Stomach (tissue), 8 donors: ENCODE measurements at regions not wholly inside any gene's neighbourhood (a gene's known extent, or its start where the extent isn't known, plus 50 kb on each side); places are given as distances from the start of the nearest gene placed in this dataset.

ENCODE experiments used
- DNase-seq, 2 donors: peaks; one replicate each; pipeline versions ENCODE4 v3.0.0 to v3.0.0-alpha.2; 2013 to 2019
- H3K27ac ChIP-seq, 5 donors: fragments of 200-600 bp in 4 of 5; sonication (generic) in 4 of 5; one replicate each; pipeline ENCODE4 v1.5.1; 2013 to 2019; ENCODE audit warnings: mild to moderate bottlenecking in 1 of 5, moderate library complexity in 1 of 5
- H3K27me3 ChIP-seq, 3 donors: fragments of 200-600 bp; sonication (generic); one replicate each; pipeline ENCODE4 v1.5.1; 2017 to 2019; ENCODE audit warnings: mixed run types in 1 of 3
- H3K36me3 ChIP-seq, 4 donors: fragments of 200-600 bp; sonication (generic); 1 replicate in 3 of 4; 2 replicates in 1 of 4; pipeline ENCODE4 v1.5.1; 2016 to 2019
- H3K4me1 ChIP-seq, 4 donors: fragments of 200-600 bp; sonication (generic); one replicate each; pipeline ENCODE4 v1.5.1; 2016 to 2019
- H3K4me3 ChIP-seq, 4 donors: fragments of 200-600 bp; sonication (generic) in 3 of 4; one replicate each; pipeline ENCODE4 v1.5.1; 2016 to 2019; ENCODE audit warnings: mild to moderate bottlenecking in 1 of 4
- H3K9me3 ChIP-seq, 4 donors: fragments of 200-600 bp; sonication (generic); one replicate each; pipeline ENCODE4 v1.5.1; 2016 to 2019
- CTCF ChIP-seq, 7 experiments: fragments of 450-650 bp in 4 of 7; fragments of 200-600 bp in 3 of 7; sonication (generic) in 3 of 7; IDR thresholded peaks; one replicate each; pipeline ENCODE4 v1.5.1; 2016 to 2019; ENCODE audit warnings: antibody characterized with exemption in 7 of 7, control low read depth in 2 of 7, mild to moderate bottlenecking in 1 of 7
- EP300 ChIP-seq: sonication (generic); formaldehyde crosslinking; IDR thresholded peaks from one replicate; pipeline ENCODE4 v1.6.1; 2017; ENCODE audit warnings: antibody characterized with exemption
- POLR2A ChIP-seq, 4 donors: fragments of 450-650 bp; IDR thresholded peaks; one replicate each; pipeline ENCODE4 v1.6.1; 2016; ENCODE audit warnings: antibody characterized with exemption in 4 of 4, control low read depth in 2 of 4, mild to moderate bottlenecking in 1 of 4, moderate library complexity in 1 of 4
- POLR2AphosphoS5 ChIP-seq, 3 donors: sonication (generic); formaldehyde crosslinking; IDR thresholded peaks; one replicate each; pipeline ENCODE4 v1.6.1; 2016; ENCODE audit warnings: antibody characterized with exemption in 3 of 3
- WGBS, 5 donors: extraction: QIAGEN DNeasy Blood & Tissue Kit in 3 of 5; methylation state at CpG; one replicate each; pipeline versions ENCODE4 v1.1.5 to v1.1.7; 2013 to 2018; 5-methylcytosine and 5-hydroxymethylcytosine counted together
- intact Hi-C: fragments of 100-400 bp; cut with DNase I; formaldehyde crosslinking; loops from one replicate; pipeline ENCODE4 v1.15.1; 2023; ENCODE audit warnings: low total_unique reads
- donor health status: healthy with polysubstance abuse.
- donor health status: Bipolar disorder and iron deficiency.
- donor health status: healthy.

GRCh38 chr2:241957276-241957675 lies 87.7 kb downstream of the RTP5 start:
- intact Hi-C loops, result no loop called here
- Histone ChIP-seq H3K27me3 (no peaks in the 10 kb centered on the region), H3K4me1 (no peaks in the 10 kb centered on the region), H3K9me3 (no peaks in the 10 kb centered on the region), H3K27ac (no peak overlapping the region), H3K4me3 (no peak overlapping the region), H3K36me3 (no peaks in the 10 kb centered on the region)
- TF ChIP-seq CTCF (IDR thresholded peaks at IDR 0.05), result no peak
- TF ChIP-seq EP300, result no peak
- TF ChIP-seq POLR2A (IDR thresholded peaks at IDR 0.05), result no peak
- no peak for TF ChIP-seq POLR2AphosphoS5 (IDR thresholded peaks at IDR 0.05)
- no peak for DNase-seq
- WGBS, 5 donors, result 85 to 93% (median 87%) methylated on average over 14 of the region's 14 CpGs

- Histone ChIP-seq H3K9me3 (no peaks in the 10 kb centered on the region), H3K4me3 (no peak overlapping the region), H3K36me3 (no peaks in the 10 kb centered on the region), H3K4me1 (no peaks in the 10 kb centered on the region), H3K27ac (no peak overlapping the region), H3K27me3 (no peaks in the 10 kb centered on the region)
- intact Hi-C loops, result no loop called here
- no peak for DNase-seq
- WGBS, 5 donors, result 83 to 88% (median 88%) methylated on average over 21 of the region's 21 CpGs
- TF ChIP-seq EP300 (no peak), POLR2AphosphoS5 (IDR thresholded peaks at IDR 0.05) (no peak), POLR2A (IDR thresholded peaks at IDR 0.05) (no peak), CTCF (IDR thresholded peaks at IDR 0.05) (no peak)
These were observed 89.5 kb downstream of the RTP5 start for GRCh38 chr2:241958818-241959545.

GRCh38 chr2:241959751-241960269 lies 90.3 kb downstream of the RTP5 start:
- Histone ChIP-seq H3K4me1 (no peaks in the 10 kb centered on the region), H3K27me3 (no peaks in the 10 kb centered on the region)
- intact Hi-C loops, result no loop called here

GRCh38 chr2:241961454-241961853 lies 91.9 kb downstream of the RTP5 start:
- TF ChIP-seq EP300, result no peak
- no peak for TF ChIP-seq CTCF (IDR thresholded peaks at IDR 0.05)
- no peak for TF ChIP-seq POLR2A (IDR thresholded peaks at IDR 0.05)
- TF ChIP-seq POLR2AphosphoS5 (IDR thresholded peaks at IDR 0.05), result no peak
- H3K36me3 ChIP-seq, result no peaks in the 10 kb centered on the region
- WGBS, 5 donors, result 91 to 95% (median 93%) methylated on average over 9 of the region's 9 CpGs
- H3K4me3 ChIP-seq, result no peak overlapping the region
- no peaks in the 10 kb centered on the region for H3K9me3 ChIP-seq
- no peaks in the 10 kb centered on the region for H3K27me3 ChIP-seq
- no peak overlapping the region for H3K27ac ChIP-seq
- intact Hi-C loops, result no loop called here
- no peak for DNase-seq
- H3K4me1 ChIP-seq, result peaks cover 0 to 8% (median 3%) of the 10 kb centered on the region in 4 donors

More at GRCh38 chr2:241959751-241960269, 90.3 kb downstream of the RTP5 start:
- H3K27ac ChIP-seq, result no peak overlapping the region
- no peaks in the 10 kb centered on the region for H3K9me3 ChIP-seq
- TF ChIP-seq EP300 (no peak), CTCF (IDR thresholded peaks at IDR 0.05) (no peak), POLR2AphosphoS5 (IDR thresholded peaks at IDR 0.05) (no peak), POLR2A (IDR thresholded peaks at IDR 0.05) (no peak)
- H3K36me3 ChIP-seq, result no peaks in the 10 kb centered on the region
- WGBS, 5 donors, result 60 to 79% (median 67%) methylated on average over 3 of the region's 3 CpGs
- no peak overlapping the region for H3K4me3 ChIP-seq
- peak in 1 of 2 donors; percentile 24 for DNase-seq
